Neural cell (in vitro differentiated cells): ENCODE measurements at regions not wholly inside any gene's neighbourhood (a gene's known extent, or its start where the extent isn't known, plus 50 kb on each side); places are given as distances from the start of the nearest gene placed in this dataset.

Source experiments
- H2AFZ ChIP-seq: fragments of 200-600, 300-800 bp; sonication (generic), shearing (Covaris generic); 2 replicates; pipeline ENCODE4 v1.6.0; 2014; ENCODE audit warnings: low read depth, mild to moderate bottlenecking, antibody characterized with exemption, low read length, moderate library complexity
- H3F3A ChIP-seq: fragments of 200-600 bp; shearing (Covaris generic); 2 replicates; pipeline ENCODE4 v1.6.1; 2016; ENCODE audit warnings: mild to moderate bottlenecking, moderate library complexity, mixed read lengths, antibody characterized with exemption, low read length; ENCODE audit not compliant: insufficient read depth, poor library complexity, severe bottlenecking
- H3K27ac ChIP-seq: fragments of 200-600, 300-800 bp; sonication (generic), shearing (Covaris generic); 2 replicates; pipeline ENCODE4 v1.5.1; 2014; ENCODE audit warnings: mild to moderate bottlenecking, low read length, moderate library complexity
- H3K27me3 ChIP-seq: fragments of 300-800, 200-600 bp; sonication (generic), shearing (Covaris generic); 2 replicates; pipeline ENCODE4 v1.6.0; 2014; ENCODE audit warnings: mild to moderate bottlenecking, low read depth, low read length, moderate library complexity; ENCODE audit not compliant: insufficient read depth
- H3K36me3 ChIP-seq: fragments of 300-800, 200-600 bp; sonication (generic), shearing (Covaris generic); 2 replicates; pipeline ENCODE4 v1.5.1; 2014; ENCODE audit warnings: mild to moderate bottlenecking, antibody characterized with exemption, low read length, moderate library complexity; ENCODE audit not compliant: insufficient read depth
- H3K4me2 ChIP-seq: fragments of 300-800, 200-600 bp; sonication (generic), shearing (Covaris generic); 2 replicates; pipeline ENCODE4 v1.6.0; 2014; ENCODE audit warnings: mild to moderate bottlenecking, low read length
- H3K4me3 ChIP-seq: fragments of 300-800, 200-600 bp; sonication (generic), shearing (Covaris generic); 2 replicates; pipeline ENCODE4 v1.5.1; 2014; ENCODE audit warnings: mild to moderate bottlenecking, low read length, moderate library complexity
- H3K79me2 ChIP-seq: fragments of 200-600 bp; shearing (Covaris generic); replicated peaks from 2 replicates; pipeline ENCODE4 v1.6.0; 2014; ENCODE audit warnings: mild to moderate bottlenecking, low read length, moderate library complexity; ENCODE audit not compliant: insufficient read depth
- H3K9ac ChIP-seq: fragments of 300-800, 200-600 bp; sonication (generic), shearing (Covaris generic); 2 replicates; pipeline ENCODE4 v1.6.1; 2016; ENCODE audit warnings: mild to moderate bottlenecking, low read length, mixed read lengths
- H3K9me2 ChIP-seq: fragments of 200-600 bp; shearing (Covaris generic); 2 replicates; pipeline ENCODE4 v1.6.1; 2016; ENCODE audit warnings: mild to moderate bottlenecking, low read length, mixed read lengths; ENCODE audit not compliant: insufficient read depth
- H3K9me3 ChIP-seq: fragments of 200-600, 300-800 bp; sonication (generic), shearing (Covaris generic); 2 replicates; pipeline ENCODE4 v1.6.1; 2016; ENCODE audit warnings: mild to moderate bottlenecking, mixed run types, low read length, moderate library complexity, mixed read lengths
- H4K20me1 ChIP-seq: fragments of 200-600 bp; shearing (Covaris generic); 2 replicates; pipeline ENCODE4 v1.6.1; 2016; ENCODE audit warnings: mild to moderate bottlenecking, mixed run types; ENCODE audit not compliant: insufficient read depth
- EP300 ChIP-seq: fragments of 450-650 bp; conservative IDR thresholded peaks from 2 replicates; pipeline ENCODE4 v1.6.1; 2014; ENCODE audit warnings: antibody characterized with exemption, mild to moderate bottlenecking, moderate library complexity; ENCODE audit not compliant: poor library complexity, severe bottlenecking
- EZH2 ChIP-seq: fragments of 200-600, 300-800 bp; shearing (Covaris generic), sonication (generic); IDR thresholded peaks from 2 replicates; pipeline ENCODE4 v1.6.1; 2014; ENCODE audit warnings: antibody characterized with exemption, low read length, borderline replicate concordance, mild to moderate bottlenecking; ENCODE audit not compliant: insufficient read depth, poor library complexity, severe bottlenecking
- MXI1 ChIP-seq: fragments of 450-650 bp; conservative IDR thresholded peaks from 2 replicates; pipeline ENCODE4 v1.6.1; 2014; ENCODE audit warnings: antibody characterized with exemption, mild to moderate bottlenecking; ENCODE audit not compliant: poor library complexity, severe bottlenecking
- POLR2AphosphoS5 ChIP-seq: IDR thresholded peaks from 2 replicates; pipeline ENCODE4 v1.6.1; 2012
- RAD21 ChIP-seq: fragments of 450-650 bp; conservative IDR thresholded peaks from 2 replicates; pipeline ENCODE4 v1.6.1; 2014; ENCODE audit warnings: antibody characterized with exemption, mild to moderate bottlenecking, moderate library complexity
- SMC3 ChIP-seq: fragments of 450-650 bp; conservative IDR thresholded peaks from 2 replicates; pipeline ENCODE4 v1.6.1; 2014; ENCODE audit warnings: antibody characterized with exemption, mild to moderate bottlenecking, moderate library complexity; ENCODE audit not compliant: poor library complexity
- TAF1 ChIP-seq: IDR thresholded peaks from 2 replicates; pipeline ENCODE4 v1.6.1; 2012; ENCODE audit warnings: low read depth
- TF ChIP-seq, protein P1 (sequence below): IDR thresholded peaks from 2 replicates; pipeline ENCODE4 v1.6.1; 2012; ENCODE audit warnings: borderline replicate concordance
- TF ChIP-seq, protein P2 (sequence below): fragments of 450-650 bp; IDR thresholded peaks from 2 replicates; pipeline ENCODE4 v1.5.1; 2014; ENCODE audit warnings: antibody characterized with exemption, mild to moderate bottlenecking, moderate library complexity; ENCODE audit not compliant: poor library complexity, severe bottlenecking

DNA sequence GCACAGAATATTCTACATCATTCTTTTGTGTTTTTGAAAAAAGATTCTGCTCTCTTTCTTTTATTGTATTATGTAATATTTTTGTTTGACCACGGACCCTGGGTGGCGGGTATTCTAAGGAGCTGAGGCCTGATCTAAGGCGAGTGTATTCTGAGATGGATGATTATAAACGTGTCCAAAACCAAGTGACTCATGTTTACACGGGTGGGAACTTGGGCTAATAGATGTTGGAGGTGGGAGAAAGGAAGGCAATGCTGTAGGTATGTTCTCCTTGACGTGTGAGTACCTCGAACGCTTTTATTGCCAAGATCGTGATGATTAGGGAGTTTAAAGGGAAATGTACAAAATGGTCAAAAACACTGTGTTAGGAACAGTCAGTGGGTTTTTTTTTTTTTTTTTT lies 188.9 kb upstream of the FAT1 start:
- no peaks in the 10 kb centered on the region for H4K20me1 ChIP-seq
- H3K9me3 ChIP-seq, result no peaks in the 10 kb centered on the region
- no peaks in the 10 kb centered on the region for H3K36me3 ChIP-seq
- H2AFZ ChIP-seq, result no peak overlapping the region
- H3K9me2 ChIP-seq, result no peaks in the 10 kb centered on the region
- H3K4me3 ChIP-seq, result no peak overlapping the region
- no peaks in the 10 kb centered on the region for H3F3A ChIP-seq
- H3K79me2 ChIP-seq, result no peaks in the 10 kb centered on the region
- H3K27me3 ChIP-seq, result no peaks in the 10 kb centered on the region
- no peak overlapping the region for H3K27ac ChIP-seq
- no peak for TF ChIP-seq TAF1
- TF ChIP-seq RAD21, result no peak
- TF ChIP-seq POLR2AphosphoS5, result no peak
- no peak for TF ChIP-seq MXI1
- TF ChIP-seq, protein P1, sequence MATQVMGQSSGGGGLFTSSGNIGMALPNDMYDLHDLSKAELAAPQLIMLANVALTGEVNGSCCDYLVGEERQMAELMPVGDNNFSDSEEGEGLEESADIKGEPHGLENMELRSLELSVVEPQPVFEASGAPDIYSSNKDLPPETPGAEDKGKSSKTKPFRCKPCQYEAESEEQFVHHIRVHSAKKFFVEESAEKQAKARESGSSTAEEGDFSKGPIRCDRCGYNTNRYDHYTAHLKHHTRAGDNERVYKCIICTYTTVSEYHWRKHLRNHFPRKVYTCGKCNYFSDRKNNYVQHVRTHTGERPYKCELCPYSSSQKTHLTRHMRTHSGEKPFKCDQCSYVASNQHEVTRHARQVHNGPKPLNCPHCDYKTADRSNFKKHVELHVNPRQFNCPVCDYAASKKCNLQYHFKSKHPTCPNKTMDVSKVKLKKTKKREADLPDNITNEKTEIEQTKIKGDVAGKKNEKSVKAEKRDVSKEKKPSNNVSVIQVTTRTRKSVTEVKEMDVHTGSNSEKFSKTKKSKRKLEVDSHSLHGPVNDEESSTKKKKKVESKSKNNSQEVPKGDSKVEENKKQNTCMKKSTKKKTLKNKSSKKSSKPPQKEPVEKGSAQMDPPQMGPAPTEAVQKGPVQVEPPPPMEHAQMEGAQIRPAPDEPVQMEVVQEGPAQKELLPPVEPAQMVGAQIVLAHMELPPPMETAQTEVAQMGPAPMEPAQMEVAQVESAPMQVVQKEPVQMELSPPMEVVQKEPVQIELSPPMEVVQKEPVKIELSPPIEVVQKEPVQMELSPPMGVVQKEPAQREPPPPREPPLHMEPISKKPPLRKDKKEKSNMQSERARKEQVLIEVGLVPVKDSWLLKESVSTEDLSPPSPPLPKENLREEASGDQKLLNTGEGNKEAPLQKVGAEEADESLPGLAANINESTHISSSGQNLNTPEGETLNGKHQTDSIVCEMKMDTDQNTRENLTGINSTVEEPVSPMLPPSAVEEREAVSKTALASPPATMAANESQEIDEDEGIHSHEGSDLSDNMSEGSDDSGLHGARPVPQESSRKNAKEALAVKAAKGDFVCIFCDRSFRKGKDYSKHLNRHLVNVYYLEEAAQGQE, result no peak
- TF ChIP-seq EZH2, result no peak
- TF ChIP-seq EP300, result no peak
- TF ChIP-seq, protein P2, sequence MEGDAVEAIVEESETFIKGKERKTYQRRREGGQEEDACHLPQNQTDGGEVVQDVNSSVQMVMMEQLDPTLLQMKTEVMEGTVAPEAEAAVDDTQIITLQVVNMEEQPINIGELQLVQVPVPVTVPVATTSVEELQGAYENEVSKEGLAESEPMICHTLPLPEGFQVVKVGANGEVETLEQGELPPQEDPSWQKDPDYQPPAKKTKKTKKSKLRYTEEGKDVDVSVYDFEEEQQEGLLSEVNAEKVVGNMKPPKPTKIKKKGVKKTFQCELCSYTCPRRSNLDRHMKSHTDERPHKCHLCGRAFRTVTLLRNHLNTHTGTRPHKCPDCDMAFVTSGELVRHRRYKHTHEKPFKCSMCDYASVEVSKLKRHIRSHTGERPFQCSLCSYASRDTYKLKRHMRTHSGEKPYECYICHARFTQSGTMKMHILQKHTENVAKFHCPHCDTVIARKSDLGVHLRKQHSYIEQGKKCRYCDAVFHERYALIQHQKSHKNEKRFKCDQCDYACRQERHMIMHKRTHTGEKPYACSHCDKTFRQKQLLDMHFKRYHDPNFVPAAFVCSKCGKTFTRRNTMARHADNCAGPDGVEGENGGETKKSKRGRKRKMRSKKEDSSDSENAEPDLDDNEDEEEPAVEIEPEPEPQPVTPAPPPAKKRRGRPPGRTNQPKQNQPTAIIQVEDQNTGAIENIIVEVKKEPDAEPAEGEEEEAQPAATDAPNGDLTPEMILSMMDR, result no peak
- no peak for TF ChIP-seq SMC3
- no peak overlapping the region for H3K9ac ChIP-seq
- no peak overlapping the region for H3K4me2 ChIP-seq

DNA sequence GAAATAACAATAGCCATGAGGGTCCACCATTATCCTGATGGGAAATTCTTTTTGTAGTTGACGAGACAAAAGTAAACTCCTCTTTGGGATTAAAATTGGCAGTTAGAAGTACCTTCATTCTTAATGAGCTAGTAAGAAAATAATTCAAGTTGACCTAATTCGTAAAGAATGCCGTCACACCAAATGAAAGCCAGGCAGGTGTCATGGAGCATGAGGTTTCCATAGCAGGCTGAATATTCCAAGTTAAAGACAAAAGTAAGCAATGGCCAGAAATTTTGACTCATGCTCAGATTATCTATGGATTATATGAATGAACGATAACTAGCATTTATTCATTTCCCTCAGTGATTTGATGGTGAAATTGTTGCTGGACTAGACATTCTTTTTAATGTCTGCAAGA lies 192.2 kb upstream of the FAT1 start:
- Histone ChIP-seq H3F3A (no peaks in the 10 kb centered on the region), H4K20me1 (no peaks in the 10 kb centered on the region), H3K27ac (no peak overlapping the region), H3K9ac (no peak overlapping the region), H3K9me2 (no peaks in the 10 kb centered on the region), H3K9me3 (no peaks in the 10 kb centered on the region), H3K4me2 (no peak overlapping the region), H2AFZ (no peak overlapping the region), H3K79me2 (no peaks in the 10 kb centered on the region), H3K36me3 (no peaks in the 10 kb centered on the region), H3K4me3 (no peak overlapping the region), H3K27me3 (no peaks in the 10 kb centered on the region)
- TF ChIP-seq RAD21 (no peak), POLR2AphosphoS5 (no peak), TAF1 (no peak), EP300 (no peak), SMC3 (no peak), MXI1 (no peak), EZH2 (no peak)
- TF ChIP-seq, protein P2, result no peak
- TF ChIP-seq, protein P1, result no peak
